Liver (tissue), 3 donors: ENCODE measurements at regions not wholly inside any gene's neighbourhood (a gene's known extent, or its start where the extent isn't known, plus 50 kb on each side); places are given as distances from the start of the nearest gene placed in this dataset.

Source experiments
- CTCF ChIP-seq: fragments of 150-350 bp; IDR thresholded peaks from 2 replicates; pipeline ENCODE4 v1.5.1; 2017; ENCODE audit warnings: improper control_type of control experiment, low read depth, low read length; ENCODE audit not compliant: missing input control
- GABPA ChIP-seq, 2 donors: IDR thresholded peaks in 1 of 2; conservative IDR thresholded peaks in 1 of 2; 2 replicates each; pipeline ENCODE4 v1.6.1; 2016; ENCODE audit warnings: antibody characterized with exemption in 2 of 2, mild to moderate bottlenecking in 1 of 2, moderate library complexity in 1 of 2
- JUND ChIP-seq, 2 donors: IDR thresholded peaks; 2 replicates each; pipeline ENCODE4 v1.6.1; 2016; ENCODE audit warnings: antibody characterized with exemption in 2 of 2
- MAX ChIP-seq: IDR thresholded peaks from 2 replicates; pipeline ENCODE4 v1.6.1; 2016; ENCODE audit warnings: antibody characterized with exemption
- REST ChIP-seq: IDR thresholded peaks from 2 replicates; pipeline ENCODE4 v1.6.1; 2016; ENCODE audit warnings: antibody characterized with exemption, mild to moderate bottlenecking
- RXRA ChIP-seq, 2 donors: IDR thresholded peaks; 2 replicates each; pipeline ENCODE4 v1.6.1; 2017 to 2018; ENCODE audit warnings: antibody characterized with exemption in 2 of 2, mild to moderate bottlenecking in 1 of 2
- SP1 ChIP-seq: IDR thresholded peaks from 2 replicates; pipeline ENCODE4 v1.6.1; 2018; ENCODE audit warnings: antibody characterized with exemption, mild to moderate bottlenecking
- YY1 ChIP-seq: IDR thresholded peaks from 2 replicates; pipeline ENCODE4 v1.6.1; 2016; ENCODE audit warnings: antibody characterized with exemption, mild to moderate bottlenecking
- donor health status: healthy.
- donor health status: healthy.

- TF ChIP-seq CTCF (no peak), JUND (IDR thresholded peaks at IDR 0.05) (no peak), MAX (no peak), GABPA (IDR thresholded peaks at IDR 0.05 in 1 of 2, conservative IDR thresholded peaks at IDR 0.05 in 1 of 2) (no peak), REST (no peak), YY1 (no peak), SP1 (no peak), RXRA (IDR thresholded peaks at IDR 0.05) (no peak)
Observed at GRCh38 chr13:22929381-22930126, 251.2 kb upstream of the SGCG start.
